MM.1S (cell line): ENCODE measurements at regions not wholly inside any gene's neighbourhood (a gene's known extent, or its start where the extent isn't known, plus 50 kb on each side); places are given as distances from the start of the nearest gene placed in this dataset.

ENCODE experiments used
- DNase-seq: peaks from one replicate; pipeline ENCODE4 v3.0.0-alpha.2; 2015
- H2AFZ ChIP-seq: fragments of 300-600 bp; sonication (generic); 2 replicates; pipeline ENCODE4 v1.6.0; 2016; ENCODE audit warnings: antibody characterized with exemption, low read length
- H3F3A ChIP-seq: fragments of 300-600 bp; sonication (generic); 2 replicates; pipeline ENCODE4 v1.6.1; 2016; ENCODE audit warnings: mild to moderate bottlenecking, antibody characterized with exemption, low read length, moderate library complexity, mixed read lengths; ENCODE audit not compliant: insufficient read depth
- H3K27ac ChIP-seq: fragments of 300-600 bp; sonication (generic); 2 replicates; pipeline ENCODE4 v1.5.1; 2016; ENCODE audit warnings: mild to moderate bottlenecking, low read length
- H3K27me3 ChIP-seq: fragments of 300-600 bp; sonication (generic); replicated peaks from 2 replicates; pipeline ENCODE4 v1.6.0; 2016; ENCODE audit warnings: low read length; ENCODE audit not compliant: insufficient read depth
- H3K36me3 ChIP-seq: fragments of 300-600 bp; sonication (generic); replicated peaks from 2 replicates; pipeline ENCODE4 v1.6.1; 2016; ENCODE audit warnings: mild to moderate bottlenecking, low read length, mixed read lengths; ENCODE audit not compliant: insufficient read depth
- H3K4me1 ChIP-seq: fragments of 300-600 bp; sonication (generic); 2 replicates; pipeline ENCODE4 v1.6.1; 2016; ENCODE audit warnings: low read length, mixed read lengths
- H3K4me2 ChIP-seq: fragments of 300-600 bp; sonication (generic); 2 replicates; pipeline ENCODE4 v1.6.0; 2016; ENCODE audit warnings: low read depth, low read length
- H3K4me3 ChIP-seq: fragments of 300-600 bp; sonication (generic); 2 replicates; pipeline ENCODE4 v1.5.1; 2016; ENCODE audit warnings: low read length, mixed read lengths
- H3K79me2 ChIP-seq: fragments of 300-600 bp; sonication (generic); 2 replicates; pipeline ENCODE4 v1.6.1; 2016; ENCODE audit warnings: mixed run types, low read length, mixed read lengths
- H3K9ac ChIP-seq: fragments of 300-600 bp; sonication (generic); 2 replicates; pipeline ENCODE4 v1.6.1; 2016; ENCODE audit warnings: low read length, mixed read lengths
- H3K9me2 ChIP-seq: fragments of 300-600 bp; sonication (generic); replicated peaks from 2 replicates; pipeline ENCODE4 v1.6.1; 2016; ENCODE audit warnings: mild to moderate bottlenecking, low read length, mixed read lengths; ENCODE audit not compliant: insufficient read depth
- H3K9me3 ChIP-seq: fragments of 300-600 bp; sonication (generic); replicated peaks from 2 replicates; pipeline ENCODE4 v1.6.1; 2016; ENCODE audit warnings: mild to moderate bottlenecking, low read length, mixed read lengths; ENCODE audit not compliant: insufficient read depth
- H4K20me1 ChIP-seq: fragments of 300-600 bp; sonication (generic); 2 replicates; pipeline ENCODE4 v1.6.1; 2016; ENCODE audit warnings: mild to moderate bottlenecking, low read length, moderate library complexity, mixed read lengths; ENCODE audit not compliant: insufficient read depth
- EZH2 ChIP-seq: fragments of 300-600 bp; sonication (generic); optimal IDR thresholded peaks from 2 replicates; pipeline ENCODE3; 2017; ENCODE audit warnings: low read depth, mild to moderate bottlenecking, antibody characterized with exemption, low read length, mixed read lengths
- EZH2phosphoT487 ChIP-seq: fragments of 300-600 bp; sonication (generic); IDR thresholded peaks from 2 replicates; pipeline ENCODE4 v1.6.1; 2018; ENCODE audit warnings: antibody characterized with exemption, low read length
- TF ChIP-seq, protein P1 (sequence below): fragments of 300-600 bp; sonication (generic); IDR thresholded peaks from 2 replicates; pipeline ENCODE4 v1.5.1; 2016; ENCODE audit warnings: antibody characterized with exemption, low read length, mixed read lengths

DNA sequence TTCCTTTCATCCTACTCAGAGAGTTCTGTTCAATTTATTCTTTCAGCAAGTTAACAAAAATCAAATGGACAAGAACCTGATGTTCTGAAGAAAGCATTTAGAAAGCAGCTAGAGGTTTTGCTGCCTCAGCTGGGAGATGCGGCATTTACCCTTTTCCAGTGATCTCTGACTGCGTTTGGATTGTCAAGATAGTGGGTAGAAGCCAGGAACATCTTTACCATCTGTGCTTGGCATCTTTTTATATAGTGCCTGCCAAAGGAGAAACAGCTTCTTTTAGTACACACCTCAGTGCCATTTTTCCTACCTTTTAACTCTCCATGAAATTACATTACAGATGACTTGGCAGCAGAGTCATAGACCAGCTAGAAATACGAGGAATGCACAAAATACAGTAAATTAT is 680.8 kb downstream of the SLITRK1 start:
- Histone ChIP-seq H4K20me1 (no peaks in the 10 kb centered on the region), H3K9me2 (no peaks in the 10 kb centered on the region), H2AFZ (no peak overlapping the region), H3K4me1 (no peaks in the 10 kb centered on the region), H3F3A (no peaks in the 10 kb centered on the region), H3K4me3 (no peak overlapping the region), H3K27ac (no peak overlapping the region), H3K36me3 (no peaks in the 10 kb centered on the region), H3K9me3 (no peaks in the 10 kb centered on the region), H3K27me3 (no peaks in the 10 kb centered on the region), H3K9ac (no peak overlapping the region), H3K4me2 (no peak overlapping the region), H3K79me2 (no peaks in the 10 kb centered on the region)
- TF ChIP-seq, protein P1, sequence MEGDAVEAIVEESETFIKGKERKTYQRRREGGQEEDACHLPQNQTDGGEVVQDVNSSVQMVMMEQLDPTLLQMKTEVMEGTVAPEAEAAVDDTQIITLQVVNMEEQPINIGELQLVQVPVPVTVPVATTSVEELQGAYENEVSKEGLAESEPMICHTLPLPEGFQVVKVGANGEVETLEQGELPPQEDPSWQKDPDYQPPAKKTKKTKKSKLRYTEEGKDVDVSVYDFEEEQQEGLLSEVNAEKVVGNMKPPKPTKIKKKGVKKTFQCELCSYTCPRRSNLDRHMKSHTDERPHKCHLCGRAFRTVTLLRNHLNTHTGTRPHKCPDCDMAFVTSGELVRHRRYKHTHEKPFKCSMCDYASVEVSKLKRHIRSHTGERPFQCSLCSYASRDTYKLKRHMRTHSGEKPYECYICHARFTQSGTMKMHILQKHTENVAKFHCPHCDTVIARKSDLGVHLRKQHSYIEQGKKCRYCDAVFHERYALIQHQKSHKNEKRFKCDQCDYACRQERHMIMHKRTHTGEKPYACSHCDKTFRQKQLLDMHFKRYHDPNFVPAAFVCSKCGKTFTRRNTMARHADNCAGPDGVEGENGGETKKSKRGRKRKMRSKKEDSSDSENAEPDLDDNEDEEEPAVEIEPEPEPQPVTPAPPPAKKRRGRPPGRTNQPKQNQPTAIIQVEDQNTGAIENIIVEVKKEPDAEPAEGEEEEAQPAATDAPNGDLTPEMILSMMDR: no peak
- no peak for TF ChIP-seq EZH2
- TF ChIP-seq EZH2phosphoT487: no peak
- DNase-seq: no peak

- Histone ChIP-seq H3K9me3 (no peaks in the 10 kb centered on the region), H3K4me1 (no peaks in the 10 kb centered on the region), H3K36me3 (no peaks in the 10 kb centered on the region), H4K20me1 (no peaks in the 10 kb centered on the region), H3K4me3 (no peak overlapping the region), H3K79me2 (no peaks in the 10 kb centered on the region), H3K9ac (no peak overlapping the region), H3F3A (no peaks in the 10 kb centered on the region), H3K4me2 (no peak overlapping the region), H3K9me2 (no peaks in the 10 kb centered on the region), H3K27ac (no peak overlapping the region), H3K27me3 (no peaks in the 10 kb centered on the region), H2AFZ (no peak overlapping the region)
- TF ChIP-seq EZH2phosphoT487: no peak
- TF ChIP-seq, protein P1: no peak
- no peak for DNase-seq
Observed at GRCh38 chr13:83197316-83197715, 685.0 kb downstream of the SLITRK1 start.

DNA sequence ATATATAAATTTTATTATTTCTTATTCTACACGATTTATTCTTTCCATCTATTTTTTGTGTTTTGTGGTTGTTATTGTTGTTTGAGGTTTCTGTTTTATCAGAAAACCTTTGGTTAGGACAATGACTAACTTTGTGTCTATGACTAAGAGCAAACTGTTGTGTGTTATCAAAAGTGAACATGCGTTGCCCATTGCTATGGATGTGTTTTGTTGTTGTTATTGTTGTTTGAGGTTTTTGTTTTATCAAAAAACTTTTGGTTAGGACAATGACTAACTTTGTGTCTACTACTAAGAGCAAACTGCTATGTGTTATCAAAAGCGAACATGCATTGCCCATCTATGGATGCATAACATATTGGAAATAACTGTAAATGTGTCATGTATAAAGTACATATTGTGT is 692.3 kb downstream of the SLITRK1 start:
- DNase-seq: no peak
- Histone ChIP-seq H3F3A (no peaks in the 10 kb centered on the region), H3K9me3 (no peaks in the 10 kb centered on the region), H4K20me1 (no peaks in the 10 kb centered on the region), H3K4me3 (no peak overlapping the region), H2AFZ (no peak overlapping the region), H3K9ac (no peak overlapping the region), H3K4me1 (no peaks in the 10 kb centered on the region), H3K79me2 (no peaks in the 10 kb centered on the region), H3K9me2 (no peaks in the 10 kb centered on the region), H3K27ac (no peak overlapping the region), H3K27me3 (no peaks in the 10 kb centered on the region), H3K36me3 (no peaks in the 10 kb centered on the region), H3K4me2 (no peak overlapping the region)
- TF ChIP-seq EZH2phosphoT487 (no peak), EZH2 (no peak)
- TF ChIP-seq, protein P1: no peak

- TF ChIP-seq, protein P1: no peak
- TF ChIP-seq EZH2phosphoT487 (no peak), EZH2 (no peak)
- Histone ChIP-seq H2AFZ (no peak overlapping the region), H3K9ac (no peak overlapping the region), H3K79me2 (no peaks in the 10 kb centered on the region), H3F3A (no peaks in the 10 kb centered on the region), H3K4me3 (no peak overlapping the region), H3K36me3 (no peaks in the 10 kb centered on the region), H3K4me2 (no peak overlapping the region), H3K9me3 (no peaks in the 10 kb centered on the region), H3K27ac (no peak overlapping the region), H3K9me2 (no peaks in the 10 kb centered on the region), H4K20me1 (no peaks in the 10 kb centered on the region), H3K27me3 (no peaks in the 10 kb centered on the region), H3K4me1 (no peaks in the 10 kb centered on the region)
- no peak for DNase-seq
Observed at GRCh38 chr13:83184819-83185218, 697.5 kb downstream of the SLITRK1 start.
